ENCODE measurements at regions not wholly inside any gene's neighbourhood (a gene's known extent, or its start where the extent isn't known, plus 50 kb on each side); places are given as distances from the start of the nearest gene placed in this dataset.

DNA sequence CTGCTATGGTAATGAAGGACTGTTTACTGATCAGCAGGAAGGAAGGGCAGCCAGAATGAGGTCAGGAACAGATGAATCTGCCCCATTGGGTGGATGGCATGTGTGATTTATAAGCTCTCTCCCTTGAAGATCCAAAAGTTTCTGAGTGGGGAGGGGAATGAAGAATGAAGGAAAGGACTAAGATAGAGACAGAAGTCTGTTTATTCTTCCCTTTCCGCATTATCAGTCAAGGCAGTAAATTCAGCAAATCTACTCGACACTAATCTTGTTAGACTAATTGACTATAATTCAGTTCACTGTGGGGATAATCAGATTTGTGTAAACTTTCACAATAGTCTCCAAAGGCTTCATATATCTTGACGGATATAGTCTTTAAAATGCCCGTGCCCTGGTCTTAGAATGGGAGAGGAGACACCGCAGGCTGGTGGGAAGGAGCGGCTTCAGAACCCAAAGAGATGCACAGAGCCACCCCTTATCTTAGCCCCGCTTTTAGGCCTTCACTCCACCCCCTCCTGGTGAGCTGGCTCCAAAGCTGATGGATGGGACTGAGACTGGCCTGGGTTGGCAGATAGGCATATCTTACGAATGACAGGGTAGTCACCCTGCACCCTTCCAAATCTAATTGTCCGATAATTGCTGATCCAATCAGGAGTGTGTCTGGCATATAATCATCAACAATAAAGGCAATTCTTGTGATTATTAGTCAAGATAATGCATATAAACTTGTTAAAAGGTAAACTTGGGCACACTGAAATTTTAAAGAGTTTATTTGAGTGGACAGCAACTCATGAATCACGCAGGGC lies 76.0 kb upstream of the PPM1J start:
- TF ChIP-seq, protein P1, sequence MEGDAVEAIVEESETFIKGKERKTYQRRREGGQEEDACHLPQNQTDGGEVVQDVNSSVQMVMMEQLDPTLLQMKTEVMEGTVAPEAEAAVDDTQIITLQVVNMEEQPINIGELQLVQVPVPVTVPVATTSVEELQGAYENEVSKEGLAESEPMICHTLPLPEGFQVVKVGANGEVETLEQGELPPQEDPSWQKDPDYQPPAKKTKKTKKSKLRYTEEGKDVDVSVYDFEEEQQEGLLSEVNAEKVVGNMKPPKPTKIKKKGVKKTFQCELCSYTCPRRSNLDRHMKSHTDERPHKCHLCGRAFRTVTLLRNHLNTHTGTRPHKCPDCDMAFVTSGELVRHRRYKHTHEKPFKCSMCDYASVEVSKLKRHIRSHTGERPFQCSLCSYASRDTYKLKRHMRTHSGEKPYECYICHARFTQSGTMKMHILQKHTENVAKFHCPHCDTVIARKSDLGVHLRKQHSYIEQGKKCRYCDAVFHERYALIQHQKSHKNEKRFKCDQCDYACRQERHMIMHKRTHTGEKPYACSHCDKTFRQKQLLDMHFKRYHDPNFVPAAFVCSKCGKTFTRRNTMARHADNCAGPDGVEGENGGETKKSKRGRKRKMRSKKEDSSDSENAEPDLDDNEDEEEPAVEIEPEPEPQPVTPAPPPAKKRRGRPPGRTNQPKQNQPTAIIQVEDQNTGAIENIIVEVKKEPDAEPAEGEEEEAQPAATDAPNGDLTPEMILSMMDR (IDR thresholded peaks at IDR 0.05; ENCODE audit: insufficient read depth, low read depth, low read length), result no peak
- H3K4me3 ChIP-seq (ENCODE audit: low read depth, low read length), result no peak overlapping the region
- DNase-seq (ENCODE audit: low read depth), result peak; percentile 60

DNA sequence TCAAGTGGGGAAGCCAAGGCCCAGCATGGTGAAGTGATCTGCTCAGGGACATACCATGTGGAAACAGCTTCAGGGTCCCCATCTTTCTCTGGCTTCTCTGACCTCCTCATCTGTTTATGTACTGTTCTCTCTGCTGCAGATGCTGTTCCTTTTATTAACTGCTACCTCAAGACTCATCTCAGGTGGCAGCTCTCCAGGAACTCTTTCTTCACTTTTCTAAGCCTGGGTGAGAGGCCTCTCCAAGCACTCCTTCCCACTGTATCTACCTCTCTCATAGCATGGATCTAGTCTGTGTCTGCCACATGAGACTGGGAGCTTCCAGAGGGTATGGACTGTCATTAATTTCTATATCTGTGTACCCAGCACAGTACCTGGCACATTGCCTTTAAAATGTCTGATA lies 73.4 kb upstream of the PPM1J start:
- DNase-seq (ENCODE audit: low read depth), result peak; percentile 39
- TF ChIP-seq, protein P1 (IDR thresholded peaks at IDR 0.05; ENCODE audit: insufficient read depth, low read depth, low read length), result no peak
- H3K4me3 ChIP-seq (ENCODE audit: low read depth, low read length), result no peak overlapping the region

DNA sequence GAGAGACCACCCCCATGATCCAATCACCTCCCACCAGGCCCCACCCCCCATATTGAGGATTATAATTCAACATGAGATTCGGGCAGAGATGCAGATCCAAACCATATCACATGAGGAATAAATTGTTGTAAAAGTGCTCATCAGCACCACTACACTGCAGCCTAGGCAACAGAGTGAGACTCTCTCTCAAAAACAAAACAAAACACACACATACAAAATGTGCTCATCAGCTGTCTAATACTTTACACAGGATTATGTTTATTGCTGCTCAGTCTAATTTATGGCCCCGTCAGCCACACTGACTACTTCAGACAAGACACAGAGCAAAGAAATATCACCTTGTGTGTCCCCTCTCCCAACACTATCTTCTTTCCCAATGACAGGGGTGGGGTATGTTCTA lies 72.9 kb upstream of the PPM1J start:
- no peak for DNase-seq (ENCODE audit: low read depth)
- no peak overlapping the region for H3K4me3 ChIP-seq (ENCODE audit: low read depth, low read length)
- TF ChIP-seq, protein P1 (IDR thresholded peaks at IDR 0.05; ENCODE audit: insufficient read depth, low read depth, low read length), result no peak

DNA sequence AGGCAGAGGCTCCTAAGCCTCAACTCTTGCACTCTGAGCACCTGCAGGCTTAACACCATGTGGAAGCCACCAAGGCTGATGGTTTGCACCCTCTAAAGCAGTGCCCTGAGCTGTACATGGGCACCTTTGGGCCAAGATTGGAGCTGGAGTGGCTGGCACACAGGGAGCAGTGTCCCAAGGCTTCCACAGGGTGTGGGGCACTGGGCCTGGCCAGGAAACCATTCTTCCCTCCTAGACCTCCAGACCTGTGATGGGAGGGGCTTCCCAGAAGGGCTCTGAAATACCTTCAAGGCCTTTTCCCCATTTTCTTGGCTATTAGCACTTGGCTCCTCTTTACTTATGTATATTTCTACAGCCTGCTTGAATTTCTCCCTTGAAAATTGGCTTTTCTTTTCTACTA lies 67.9 kb upstream of the PPM1J start:
- TF ChIP-seq, protein P1 (IDR thresholded peaks at IDR 0.05; ENCODE audit: insufficient read depth, low read depth, low read length), result no peak
- no peak overlapping the region for H3K4me3 ChIP-seq (ENCODE audit: low read depth, low read length)
- DNase-seq (ENCODE audit: low read depth), result no peak

DNA sequence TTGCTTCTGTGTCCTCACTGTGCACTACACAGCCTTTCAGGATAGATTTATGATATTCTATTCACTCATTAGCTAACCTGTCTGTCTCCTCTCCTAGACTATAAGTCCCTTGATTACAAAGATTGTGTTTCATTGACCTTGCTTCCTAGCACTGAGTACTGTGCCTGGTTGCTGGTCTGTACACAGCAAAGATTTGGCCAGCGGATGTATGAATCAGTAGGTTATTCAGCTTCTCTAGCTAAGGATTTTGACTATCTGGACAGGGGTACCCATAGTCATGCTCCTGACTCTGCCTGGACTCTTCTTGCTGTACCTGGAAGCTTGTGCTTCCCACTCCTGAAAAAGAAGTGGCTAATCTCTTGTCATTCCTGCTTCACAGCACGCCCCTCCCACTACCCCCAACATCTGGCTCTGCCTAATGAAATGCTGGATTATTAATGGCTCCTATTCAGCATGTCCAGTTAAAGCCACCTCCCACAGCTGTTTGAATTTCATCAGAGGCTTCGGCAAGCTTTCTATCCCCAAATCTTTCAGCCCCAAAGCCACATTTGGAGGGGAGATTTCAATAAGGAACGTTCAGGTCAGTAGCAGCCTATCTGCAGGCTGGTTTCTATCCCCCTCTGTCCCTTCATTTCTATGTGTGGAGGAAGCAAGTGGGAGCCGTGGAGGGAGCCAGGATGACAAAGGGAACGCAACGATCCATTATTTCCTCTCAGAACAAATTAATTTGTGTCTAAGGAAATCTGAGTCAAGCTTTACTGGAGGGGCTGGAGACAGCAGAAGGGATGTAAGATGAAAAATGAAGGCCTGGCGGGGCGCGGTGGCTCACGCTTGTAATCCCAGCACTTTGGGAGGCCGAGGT lies 64.8 kb upstream of the PPM1J start:
- TF ChIP-seq, protein P1 (IDR thresholded peaks at IDR 0.05; ENCODE audit: insufficient read depth, low read depth, low read length), result no peak
- no peak for DNase-seq (ENCODE audit: low read depth)
- no peak overlapping the region for H3K4me3 ChIP-seq (ENCODE audit: low read depth, low read length)

DNA sequence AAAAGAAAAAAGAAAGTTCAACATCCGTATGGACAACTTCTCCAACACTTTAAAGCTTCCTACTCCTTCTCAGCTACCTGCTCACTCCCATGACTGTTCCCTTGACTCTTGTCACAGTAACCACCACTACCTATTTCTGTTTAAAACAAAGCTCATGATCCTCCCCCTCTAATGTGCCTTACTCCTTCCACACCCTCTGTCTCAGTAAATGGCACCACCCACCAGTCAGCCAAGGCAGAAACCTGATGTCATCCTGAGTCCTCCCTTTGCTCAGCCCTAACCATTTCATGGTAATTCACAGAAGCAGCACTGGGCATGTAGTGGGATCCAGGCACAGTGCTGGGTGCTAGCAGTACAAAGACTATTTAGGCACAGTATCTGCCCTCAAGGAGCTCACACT lies 63.0 kb upstream of the PPM1J start:
- TF ChIP-seq, protein P1 (IDR thresholded peaks at IDR 0.05; ENCODE audit: insufficient read depth, low read depth, low read length), result no peak
- no peak overlapping the region for H3K4me3 ChIP-seq (ENCODE audit: low read depth, low read length)
- DNase-seq (ENCODE audit: low read depth), result no peak
